ENCODE measurements at regions not wholly inside any gene's neighbourhood (a gene's known extent, or its start where the extent isn't known, plus 50 kb on each side); places are given as distances from the start of the nearest gene placed in this dataset.
A peak's percentile ranks its signal among the peaks of the same experiment; 100 is the strongest.

- no peaks in the 10 kb centered on the region for H3K27me3 ChIP-seq (ENCODE audit: insufficient read depth)
- no peaks in the 10 kb centered on the region for H3K9me3 ChIP-seq
- H3K9ac ChIP-seq = peak overlapping the region; percentile 19; the same call in 1 of the 2 replicates
- CTCF ChIA-PET = no interaction called here
- H4K20me1 ChIP-seq (ENCODE audit: insufficient read depth) = no peaks in the 10 kb centered on the region
- H3K4me1 ChIP-seq (ENCODE audit: control insufficient read depth in 1 of 2, insufficient read depth in 2 of 2, low read depth in 1 of 2, low read length in 1 of 2) = peaks cover 0 to 10% of the 10 kb centered on the region in 2 experiments; a peak in 2 of 4 replicates
- POLR2A ChIA-PET = no interaction called here
- H3K9me2 ChIP-seq = no peaks in the 10 kb centered on the region
- H2AFZ ChIP-seq (ENCODE audit: low read depth) = 0 out of 2 replicates have a peak overlapping the region, but pooled peaks have one; percentile 14
- H3K27ac ChIP-seq (ENCODE audit: low read depth in 2 of 2, low read length in 1 of 2) = peak overlapping the region; percentile 50 to 83
- DNase-seq = no peak
- H3K4me2 ChIP-seq = peak overlapping the region; percentile 4; the same call in 1 of the 2 replicates
- no peaks in the 10 kb centered on the region for H3K79me2 ChIP-seq (ENCODE audit: insufficient read depth)
- TF ChIP-seq POLR2AphosphoS5 (IDR thresholded peaks at IDR 0.05; ENCODE audit: low read depth, low read length) = no peak
- TF ChIP-seq, protein P1, sequence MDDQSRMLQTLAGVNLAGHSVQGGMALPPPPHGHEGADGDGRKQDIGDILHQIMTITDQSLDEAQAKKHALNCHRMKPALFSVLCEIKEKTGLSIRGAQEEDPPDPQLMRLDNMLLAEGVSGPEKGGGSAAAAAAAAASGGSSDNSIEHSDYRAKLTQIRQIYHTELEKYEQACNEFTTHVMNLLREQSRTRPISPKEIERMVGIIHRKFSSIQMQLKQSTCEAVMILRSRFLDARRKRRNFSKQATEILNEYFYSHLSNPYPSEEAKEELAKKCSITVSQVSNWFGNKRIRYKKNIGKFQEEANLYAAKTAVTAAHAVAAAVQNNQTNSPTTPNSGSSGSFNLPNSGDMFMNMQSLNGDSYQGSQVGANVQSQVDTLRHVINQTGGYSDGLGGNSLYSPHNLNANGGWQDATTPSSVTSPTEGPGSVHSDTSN (IDR thresholded peaks at IDR 0.05) = peak; percentile 87
- no peak for TF ChIP-seq FOXM1 (IDR thresholded peaks at IDR 0.05; ENCODE audit: low read depth)
- TF ChIP-seq REST (IDR thresholded peaks at IDR 0.05; ENCODE audit: low read depth, low read length) = 0 out of 2 replicates have a peak, but pooled peaks have one; percentile 43
- peak; percentile 48; the same call in 1 of the 2 replicates for TF ChIP-seq YY1 (IDR thresholded peaks at IDR 0.05; ENCODE audit: low read depth)
- TF ChIP-seq FOSL2 (IDR thresholded peaks at IDR 0.05; ENCODE audit: borderline replicate concordance, low read depth) = peak; percentile 71; the same call in 1 of the 2 replicates
- TF ChIP-seq TEAD4 (IDR thresholded peaks at IDR 0.05; ENCODE audit: borderline replicate concordance, insufficient read depth) = peak; percentile 85
- TF ChIP-seq RAD21 (IDR thresholded peaks at IDR 0.05; ENCODE audit: low read length) = no peak
- TF ChIP-seq RXRA (IDR thresholded peaks at IDR 0.05; ENCODE audit: borderline replicate concordance, low read depth) = peak; percentile 53; the same call in 1 of the 2 replicates
- TF ChIP-seq MEF2A (IDR thresholded peaks at IDR 0.05; ENCODE audit: borderline replicate concordance, low read depth) = peak; percentile 9; the same call in 1 of the 2 replicates
- TF ChIP-seq EP300 (IDR thresholded peaks at IDR 0.05; ENCODE audit: borderline replicate concordance in 1 of 2, low read depth in 1 of 2, low read length in 1 of 2) = peak in 1 of 2 experiments; percentile 82; a peak in 2 of 4 replicates
- TF ChIP-seq EZH2phosphoT487 (IDR thresholded peaks at IDR 0.05; ENCODE audit: borderline replicate concordance, low read depth) = no peak
- peak; percentile 96 for TF ChIP-seq NFIC (IDR thresholded peaks at IDR 0.05; ENCODE audit: borderline replicate concordance)
- TF ChIP-seq TCF12 (IDR thresholded peaks at IDR 0.05) = peak; percentile 89
- peak; percentile 69; the same call in 1 of the 2 replicates for TF ChIP-seq MAX (IDR thresholded peaks at IDR 0.05; ENCODE audit: low read depth)
- TF ChIP-seq JUND (IDR thresholded peaks at IDR 0.05) = peak; percentile 75
- no peak for TF ChIP-seq RFX5 (IDR thresholded peaks at IDR 0.05; ENCODE audit: low read length)
- TF ChIP-seq SIN3A (IDR thresholded peaks at IDR 0.05; ENCODE audit: borderline replicate concordance, low read depth, low read length) = peak; percentile 59; the same call in 1 of the 2 replicates
- H3F3A ChIP-seq (replicated peaks; ENCODE audit: insufficient read depth) = peaks cover 29% of the 10 kb centered on the region
- no peak overlapping the region for H3K4me3 ChIP-seq (ENCODE audit: low read depth in 2 of 2, low read length in 1 of 2)
- no peaks in the 10 kb centered on the region for H3K36me3 ChIP-seq (replicated peaks in 1 of 2; ENCODE audit: control insufficient read depth in 1 of 2, insufficient read depth in 2 of 2, low read length in 1 of 2)
These were observed 202.7 kb upstream of the MARCKS start for GRCh38 chr6:113654396-113654795.

Measured in SK-N-SH (cell line).